GM18858 (cell line): ENCODE measurements at regions not wholly inside any gene's neighbourhood (a gene's known extent, or its start where the extent isn't known, plus 50 kb on each side); places are given as distances from the start of the nearest gene placed in this dataset.

Source experiments
- ATAC-seq: cut with Tn5 transposase; IDR thresholded peaks from one replicate; pipeline ENCODE4 v1.9.1; 2021; ENCODE audit not compliant: unreplicated experiment

GRCh38 chr6:81484251-81484650 lies 268.2 kb downstream of the TENT5A start:
- ATAC-seq = no peak

- no peak for ATAC-seq
Observed at GRCh38 chr6:81480139-81480538, 272.3 kb downstream of the TENT5A start.

GRCh38 chr6:81476881-81477280 lies 275.6 kb downstream of the TENT5A start:
- ATAC-seq = no peak

- no peak for ATAC-seq
Observed at GRCh38 chr6:81475646-81476045, 276.8 kb downstream of the TENT5A start.

GRCh38 chr6:81465859-81466258 lies 286.6 kb downstream of the TENT5A start:
- ATAC-seq = no peak

- no peak for ATAC-seq
Observed at GRCh38 chr6:81456416-81456815, 296.1 kb downstream of the TENT5A start.

- ATAC-seq = no peak
Observed at GRCh38 chr6:81455641-81456040, 296.8 kb downstream of the TENT5A start.

- peak; percentile 96 for ATAC-seq
Observed at GRCh38 chr6:81451787-81452186, 300.7 kb downstream of the TENT5A start.

- no peak for ATAC-seq
Observed at GRCh38 chr6:81450180-81450579, 302.3 kb downstream of the TENT5A start.

GRCh38 chr6:81446509-81446908 lies 306.0 kb downstream of the TENT5A start:
- no peak for ATAC-seq

- no peak for ATAC-seq
Observed at GRCh38 chr6:81439417-81439816, 313.1 kb downstream of the TENT5A start.

- ATAC-seq = no peak
Observed at GRCh38 chr6:81436990-81437389, 315.5 kb downstream of the TENT5A start.

- ATAC-seq = no peak
Observed at GRCh38 chr6:81413306-81413705, 339.2 kb downstream of the TENT5A start.

- no peak for ATAC-seq
Observed at GRCh38 chr6:81401970-81402690, 350.4 kb downstream of the TENT5A start.

GRCh38 chr6:81396916-81397315 lies 355.6 kb downstream of the TENT5A start:
- ATAC-seq = no peak

- ATAC-seq = no peak
Observed at GRCh38 chr6:81387163-81387562, 365.3 kb downstream of the TENT5A start.

- ATAC-seq = no peak
Observed at GRCh38 chr6:81384921-81385320, 367.6 kb downstream of the TENT5A start.

- no peak for ATAC-seq
Observed at GRCh38 chr6:81383472-81383871, 369.0 kb downstream of the TENT5A start.

- ATAC-seq = no peak
Observed at GRCh38 chr6:81382852-81383251, 369.6 kb downstream of the TENT5A start.

GRCh38 chr6:81381382-81381916 lies 371.0 kb downstream of the TENT5A start:
- ATAC-seq = no peak

- ATAC-seq = no peak
Observed at GRCh38 chr6:81380718-81381338, 371.7 kb downstream of the TENT5A start.

GRCh38 chr6:81376745-81377144 lies 375.7 kb downstream of the TENT5A start:
- ATAC-seq = no peak
